Colonic mucosa (tissue), 4 donors: ENCODE measurements at regions not wholly inside any gene's neighbourhood (a gene's known extent, or its start where the extent isn't known, plus 50 kb on each side); places are given as distances from the start of the nearest gene placed in this dataset.

Experiments used
- DNase-seq: peaks from one replicate; pipeline ENCODE4 v3.0.0-alpha.2; 2020
- H3K27ac ChIP-seq: fragments of 200-600 bp; one replicate; pipeline ENCODE4 v1.8.0; 2021
- H3K27me3 ChIP-seq: fragments of 200-600 bp; one replicate; pipeline ENCODE4 v1.8.0; 2021
- H3K36me3 ChIP-seq: fragments of 200-600 bp; one replicate; pipeline ENCODE4 v1.8.0; 2021
- H3K4me1 ChIP-seq: fragments of 200-600 bp; one replicate; pipeline ENCODE4 v1.8.0; 2021; ENCODE audit warnings: mild to moderate bottlenecking
- H3K4me3 ChIP-seq: fragments of 200-600 bp; one replicate; pipeline ENCODE4 v1.8.0; 2021
- H3K9ac ChIP-seq, 2 donors: one replicate each; pipeline ENCODE4 v1.7.0; 2013; ENCODE audit warnings: control low read depth in 2 of 2, low read depth in 2 of 2, low read length in 2 of 2
- H3K9me3 ChIP-seq: fragments of 200-600 bp; one replicate; pipeline ENCODE4 v1.8.0; 2021
- CTCF ChIP-seq: fragments of 200-600 bp; IDR thresholded peaks from one replicate; pipeline ENCODE4 v1.8.0; 2022; ENCODE audit warnings: antibody characterized with exemption, mild to moderate bottlenecking
- intact Hi-C: fragments of 100-400 bp; cut with DNase I; formaldehyde crosslinking; loops from one replicate; pipeline ENCODE4 v1.14.1; 2022
- donor health status: healthy.
- donor health status: DM: no; HTN: no; CAD: no.
- donor health status: DM: no; HTN: no; CAD: no.

GRCh38 chr10:84693006-84693405, 364.6 kb downstream of the CCSER2 start:
- DNase-seq: no peak
- H3K4me1 ChIP-seq: no peaks in the 10 kb centered on the region
- TF ChIP-seq CTCF: no peak
- H3K27me3 ChIP-seq: no peaks in the 10 kb centered on the region
- no peaks in the 10 kb centered on the region for H3K36me3 ChIP-seq
- H3K4me3 ChIP-seq: no peak overlapping the region
- H3K27ac ChIP-seq: no peak overlapping the region
- intact Hi-C loops: no loop called here
- H3K9me3 ChIP-seq: no peaks in the 10 kb centered on the region
- H3K9ac ChIP-seq: no peak overlapping the region

GRCh38 chr10:84695902-84696301, 367.5 kb downstream of the CCSER2 start:
- H3K9ac ChIP-seq: no peak overlapping the region
- intact Hi-C loops: no loop called here
- no peak overlapping the region for H3K27ac ChIP-seq
- H3K4me1 ChIP-seq: no peaks in the 10 kb centered on the region
- H3K27me3 ChIP-seq: no peaks in the 10 kb centered on the region
- DNase-seq: no peak
- no peaks in the 10 kb centered on the region for H3K36me3 ChIP-seq
- no peak for TF ChIP-seq CTCF
- H3K9me3 ChIP-seq: no peaks in the 10 kb centered on the region
- H3K4me3 ChIP-seq: no peak overlapping the region

GRCh38 chr10:84696610-84697009, 368.2 kb downstream of the CCSER2 start:
- no peak for DNase-seq
- intact Hi-C loops: no loop called here
- no peaks in the 10 kb centered on the region for H3K36me3 ChIP-seq
- H3K27me3 ChIP-seq: no peaks in the 10 kb centered on the region
- H3K27ac ChIP-seq: no peak overlapping the region
- no peaks in the 10 kb centered on the region for H3K4me1 ChIP-seq
- H3K4me3 ChIP-seq: no peak overlapping the region
- H3K9ac ChIP-seq: no peak overlapping the region
- no peak for TF ChIP-seq CTCF
- no peaks in the 10 kb centered on the region for H3K9me3 ChIP-seq

- no peak overlapping the region for H3K9ac ChIP-seq
- TF ChIP-seq CTCF: no peak
- H3K27me3 ChIP-seq: no peaks in the 10 kb centered on the region
- intact Hi-C loops: no loop called here
- H3K9me3 ChIP-seq: no peaks in the 10 kb centered on the region
- no peak overlapping the region for H3K27ac ChIP-seq
- H3K4me1 ChIP-seq: no peaks in the 10 kb centered on the region
- DNase-seq: no peak
- H3K4me3 ChIP-seq: no peak overlapping the region
- H3K36me3 ChIP-seq: no peaks in the 10 kb centered on the region
Measured at GRCh38 chr10:84698989-84699388, 370.6 kb downstream of the CCSER2 start.

GRCh38 chr10:84700668-84701369, 372.4 kb downstream of the CCSER2 start:
- no peaks in the 10 kb centered on the region for H3K4me1 ChIP-seq
- no peaks in the 10 kb centered on the region for H3K36me3 ChIP-seq
- no peaks in the 10 kb centered on the region for H3K27me3 ChIP-seq
- TF ChIP-seq CTCF: no peak
- no peaks in the 10 kb centered on the region for H3K9me3 ChIP-seq
- H3K27ac ChIP-seq: no peak overlapping the region
- DNase-seq: no peak
- H3K9ac ChIP-seq: no peak overlapping the region
- no peak overlapping the region for H3K4me3 ChIP-seq
- intact Hi-C loops: no loop called here
